ENCODE measurements at regions not wholly inside any gene's neighbourhood (a gene's known extent, or its start where the extent isn't known, plus 50 kb on each side); places are given as distances from the start of the nearest gene placed in this dataset.

- Mint-ChIP-seq H3K4me3 (no peak overlapping the region), H3K9me3 (no peaks in the 10 kb centered on the region), H3K36me3 (ENCODE audit: low read depth) (no peaks in the 10 kb centered on the region), H3K27me3 (ENCODE audit: low read depth) (no peaks in the 10 kb centered on the region), H3K27ac (ENCODE audit: unreplicated experiment) (no peak overlapping the region), H3K4me1 (peaks cover 10% of the 10 kb centered on the region)
- no peak for TF ChIP-seq CTCF (conservative IDR thresholded peaks at IDR 0.05)
- no peak for DNase-seq (ENCODE audit: low read depth, low spot score)
Measured at GRCh38 chr17:27242951-27243350, 51.0 kb upstream of the WSB1 start.

- TF ChIP-seq CTCF (conservative IDR thresholded peaks at IDR 0.05): no peak
- no peak for DNase-seq (ENCODE audit: low read depth, low spot score)
- H3K4me1 Mint-ChIP-seq: peaks cover 10% of the 10 kb centered on the region
- no peaks in the 10 kb centered on the region for H3K27me3 Mint-ChIP-seq (ENCODE audit: low read depth)
- H3K27ac Mint-ChIP-seq (ENCODE audit: unreplicated experiment): no peak overlapping the region
- no peaks in the 10 kb centered on the region for H3K9me3 Mint-ChIP-seq
- H3K36me3 Mint-ChIP-seq (ENCODE audit: low read depth): no peaks in the 10 kb centered on the region
- H3K4me3 Mint-ChIP-seq: no peak overlapping the region
Measured at GRCh38 chr17:27244011-27244410, 49.9 kb upstream of the WSB1 start.
